K562 (cell line): ENCODE measurements at regions not wholly inside any gene's neighbourhood (a gene's known extent, or its start where the extent isn't known, plus 50 kb on each side); places are given as distances from the start of the nearest gene placed in this dataset.

ENCODE experiments used
- ATAC-seq: fragments of 200-7000 bp; cut with Tn5 transposase; 3 replicates; pipeline ENCODE4 v1.9.1; 2020; ENCODE audit warnings: moderate library complexity
- BruUV-seq: library from RNA; stranded (reverse); fragments of 400-500 nt; replicated peaks from 2 replicates; lab custom pipeline; 2021; lab: Mats Ljungman, UMichigan
- CTCF ChIA-PET: fragments of 300-600 bp; formaldehyde crosslinking; extraction: SDS; loops from one replicate; lab custom pipeline; 2021; ENCODE audit warnings: low intra/inter-chr PET ratio; lab: Yijun Ruan, JAX
- POLR2A ChIA-PET: fragments of 300-600, 350-650 bp; sonication (Branson Sonifier 250); formaldehyde crosslinking; extraction: SDS; loops from one replicate; lab custom pipeline; 2021; ENCODE audit warnings: antibody characterized with exemption, inconsistent platforms; lab: Yijun Ruan, JAX
- DNase-seq, 4 experiments: peaks; one replicate each; pipeline versions ENCODE4 v3.0.0 to v3.0.0-alpha.2; 2011 to 2018; ENCODE audit warnings: low spot score in 3 of 4, mixed read lengths in 3 of 4; ENCODE audit errors: extremely low read depth in 1 of 4
- FAIRE-seq: peaks from 2 replicates; lab custom pipeline; 2011; peaks lifted over from hg19 to GRCh38; lab: Jason Lieb, UNC
- H2AFZ ChIP-seq: 2 replicates; pipeline ENCODE4 v1.6.0; 2011; ENCODE audit warnings: low read depth, low read length, control low read depth, inconsistent platforms
- H3K27ac ChIP-seq: fragments of 200-600 bp; 3 replicates; pipeline ENCODE4 v1.8.0; 2011; ENCODE audit warnings: low read depth, mild to moderate bottlenecking, control low read depth, inconsistent platforms, low read length, moderate library complexity, mixed read lengths; ENCODE audit errors: extremely low read depth
- H3K27me3 ChIP-seq, 2 experiments: fragments of 300-600 bp in 1 of 2; 2 replicates in 1 of 2; 3 replicates in 1 of 2; pipeline versions ENCODE4 v1.6.0 to v1.8.0; 2011; ENCODE audit warnings: inconsistent platforms in 2 of 2, low read length in 2 of 2, mild to moderate bottlenecking in 1 of 2, mixed read lengths in 1 of 2, moderate library complexity in 1 of 2; ENCODE audit not compliant: control insufficient read depth in 2 of 2, insufficient read depth in 2 of 2
- H3K36me3 ChIP-seq: fragments of 300-600 bp; 3 replicates; pipeline ENCODE4 v1.8.0; 2011; ENCODE audit warnings: mild to moderate bottlenecking, low read length, inconsistent platforms; ENCODE audit not compliant: control insufficient read depth, insufficient read depth
- H3K4me1 ChIP-seq, 2 experiments: fragments of 200-600 bp in 1 of 2; replicated peaks in 1 of 2; 2 replicates in 1 of 2; 3 replicates in 1 of 2; pipeline versions ENCODE4 v1.5.1 to v1.8.0; 2011; ENCODE audit warnings: inconsistent platforms in 2 of 2, low read length in 2 of 2, mild to moderate bottlenecking in 1 of 2, mixed read lengths in 1 of 2, moderate library complexity in 1 of 2; ENCODE audit not compliant: control insufficient read depth in 2 of 2, insufficient read depth in 2 of 2
- H3K4me2 ChIP-seq: 2 replicates; pipeline ENCODE4 v1.6.1; 2011; ENCODE audit warnings: low read length, control low read depth, inconsistent platforms, mixed read lengths; ENCODE audit not compliant: insufficient read depth
- H3K4me3 ChIP-seq: fragments of 200-600 bp; sonication (generic), shearing (Covaris generic); 2 replicates; pipeline ENCODE4 v1.5.1; 2016; ENCODE audit warnings: control low read depth, inconsistent platforms
- H3K79me2 ChIP-seq: fragments of 200-600 bp; 3 replicates; pipeline ENCODE4 v1.8.0; 2011; ENCODE audit warnings: low read length, inconsistent platforms; ENCODE audit not compliant: control insufficient read depth, insufficient read depth
- H3K9ac ChIP-seq, 2 experiments: 2 replicates each; pipeline versions ENCODE4 v1.6.0 to v1.6.1; 2011; ENCODE audit warnings: low read depth in 2 of 2, low read length in 2 of 2, control low read depth in 1 of 2, inconsistent platforms in 1 of 2, mild to moderate bottlenecking in 1 of 2, mixed read lengths in 1 of 2; ENCODE audit not compliant: insufficient read depth in 1 of 2
- H3K9me1 ChIP-seq: one replicate; pipeline ENCODE4 v1.6.0; 2011; ENCODE audit warnings: inconsistent platforms, mild to moderate bottlenecking, low read length, moderate library complexity; ENCODE audit not compliant: control insufficient read depth, insufficient read depth
- H3K9me3 ChIP-seq: replicated peaks from 2 replicates; pipeline ENCODE4 v1.5.1; 2011; ENCODE audit warnings: low read depth, low read length, inconsistent platforms; ENCODE audit not compliant: control insufficient read depth, insufficient read depth
- H4K20me1 ChIP-seq: replicated peaks from 2 replicates; pipeline ENCODE4 v1.6.1; 2011; ENCODE audit warnings: low read length, inconsistent platforms, mixed read lengths; ENCODE audit not compliant: control insufficient read depth, insufficient read depth
- ATF4 ChIP-seq: fragments of 450-650 bp; formaldehyde crosslinking; IDR thresholded peaks from 2 replicates; pipeline ENCODE4 v1.4.0; 2022; ENCODE audit warnings: mild to moderate bottlenecking, moderate library complexity
- DDX20 ChIP-seq: fragments of 450-650 bp; IDR thresholded peaks from 2 replicates; pipeline ENCODE4 v1.6.1; 2016; ENCODE audit warnings: missing genetic modification characterization, low read depth, mild to moderate bottlenecking, missing compliant biosample characterization, moderate library complexity
- EP400 ChIP-seq: fragments of 450-650 bp; IDR thresholded peaks from 2 replicates; pipeline ENCODE4 v1.6.1; 2017; ENCODE audit warnings: antibody characterized with exemption, mild to moderate bottlenecking, moderate library complexity
- MCM2 ChIP-seq: fragments of 450-650 bp; IDR thresholded peaks from 2 replicates; pipeline ENCODE4 v1.6.1; 2017; ENCODE audit warnings: low read depth, mild to moderate bottlenecking
- SIN3B ChIP-seq: fragments of 450-650 bp; IDR thresholded peaks from 2 replicates; pipeline ENCODE4 v1.6.1; 2017; ENCODE audit warnings: low read depth, mild to moderate bottlenecking, moderate library complexity
- SNRNP70 ChIP-seq: fragments of 200-400 bp; formaldehyde crosslinking; optimal IDR thresholded peaks from 2 replicates; pipeline ENCODE3; 2017; ENCODE audit warnings: low read depth, low read length
- WGBS: fragments of 100-300 bp; shearing (Covaris generic); methylation state at CpG from one replicate; pipeline ENCODE4 v1.1.6; 2016; ENCODE audit warnings: low coverage, mixed read lengths; ENCODE audit not compliant: insufficient coverage; ENCODE audit errors: missing lambda C conversion rate; 5-methylcytosine and 5-hydroxymethylcytosine counted together
- in situ Hi-C: fragments of 300-500 bp; cut with MboI; formaldehyde crosslinking; loops from 4 replicates; pipeline ENCODE4 v1.15.0; 2018; ENCODE audit warnings: inconsistent platforms, mixed read lengths
- intact Hi-C: fragments of 100-400 bp; cut with micrococcal nuclease; formaldehyde crosslinking; loops from 2 replicates; pipeline ENCODE4 v1.14.2; 2022
- TF ChIP-seq, protein P1 (sequence below): sonication (generic); formaldehyde crosslinking; IDR thresholded peaks from 2 replicates; pipeline ENCODE4 v1.8.1; 2023; ENCODE audit warnings: mild to moderate bottlenecking, missing genetic modification reagents
- TF ChIP-seq, protein P2 (sequence below): fragments of 250-450 bp; sonication (Bioruptor Pico); IDR thresholded peaks from 2 replicates; pipeline ENCODE4 v1.8.0; 2022; ENCODE audit warnings: inconsistent platforms, mild to moderate bottlenecking, moderate library complexity, borderline replicate concordance

- no peak for TF ChIP-seq SIN3B
These were observed 809.1 kb downstream of the BRD1 start (continued) for GRCh38 chr22:49018601-49019000.

DNA sequence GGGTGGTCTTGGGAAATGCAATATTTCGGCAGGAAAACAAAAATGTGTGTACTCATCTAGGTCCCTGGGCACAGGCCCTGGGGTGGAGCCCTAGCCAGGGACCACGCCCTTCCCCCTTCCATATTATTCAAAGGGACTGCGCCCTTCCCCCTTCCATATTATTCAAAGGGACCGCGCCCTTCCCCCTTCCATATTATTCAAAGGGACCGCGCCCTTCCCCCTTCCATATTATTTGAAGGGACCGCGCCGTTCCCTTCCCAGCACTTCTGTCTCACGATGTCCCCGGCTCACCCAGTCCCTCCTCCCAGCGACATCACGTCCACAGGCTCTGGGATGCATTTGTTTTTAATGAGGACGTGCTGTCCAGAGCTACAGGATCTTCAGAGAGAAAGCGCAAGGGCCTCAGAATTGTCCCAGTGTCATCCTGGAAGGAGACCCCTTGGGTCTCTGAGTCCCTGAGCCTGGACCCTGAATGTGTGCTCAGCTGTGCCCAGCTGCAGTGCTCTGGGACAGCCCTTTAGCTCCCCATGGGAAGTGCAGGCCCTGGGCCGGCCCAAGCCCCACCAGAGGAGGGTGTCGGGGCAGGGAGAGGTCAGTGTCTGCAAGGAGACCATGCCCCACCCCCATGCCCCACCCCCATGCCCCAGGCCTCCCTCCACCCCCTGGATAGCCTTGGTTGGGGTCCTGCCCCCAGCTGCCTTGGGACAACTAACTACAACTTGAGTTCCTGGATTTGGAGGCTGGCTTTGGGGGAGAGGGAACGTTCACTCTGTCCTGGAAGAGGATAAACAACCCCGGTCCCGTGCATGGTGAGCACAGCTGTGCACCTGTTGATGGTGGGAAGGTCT is 810.0 kb downstream of the BRD1 start:
- Histone ChIP-seq H3K4me3 (no peak overlapping the region), H2AFZ (no peak overlapping the region), H3K9ac (no peak overlapping the region), H3K79me2 (no peaks in the 10 kb centered on the region), H3K27me3 (peaks cover 0 to 34% of the 10 kb centered on the region in 2 experiments; a peak in 1 of 5 replicates)
- intact Hi-C loops = no loop called here
- POLR2A ChIA-PET = interaction anchor here (0.6 to 1.2 kb wide), 3 partner anchors 12 to 61 kb away, joined by 3 to 5 read pairs (median 4); no protein-coding TSS in a partner anchor
- no TSS peak for BruUV-seq
- TF ChIP-seq EP400 (no peak), DDX20 (no peak), MCM2 (no peak), SNRNP70 (no peak), ATF4 (CRISPR knock-in tag) (no peak)
- TF ChIP-seq, protein P1, sequence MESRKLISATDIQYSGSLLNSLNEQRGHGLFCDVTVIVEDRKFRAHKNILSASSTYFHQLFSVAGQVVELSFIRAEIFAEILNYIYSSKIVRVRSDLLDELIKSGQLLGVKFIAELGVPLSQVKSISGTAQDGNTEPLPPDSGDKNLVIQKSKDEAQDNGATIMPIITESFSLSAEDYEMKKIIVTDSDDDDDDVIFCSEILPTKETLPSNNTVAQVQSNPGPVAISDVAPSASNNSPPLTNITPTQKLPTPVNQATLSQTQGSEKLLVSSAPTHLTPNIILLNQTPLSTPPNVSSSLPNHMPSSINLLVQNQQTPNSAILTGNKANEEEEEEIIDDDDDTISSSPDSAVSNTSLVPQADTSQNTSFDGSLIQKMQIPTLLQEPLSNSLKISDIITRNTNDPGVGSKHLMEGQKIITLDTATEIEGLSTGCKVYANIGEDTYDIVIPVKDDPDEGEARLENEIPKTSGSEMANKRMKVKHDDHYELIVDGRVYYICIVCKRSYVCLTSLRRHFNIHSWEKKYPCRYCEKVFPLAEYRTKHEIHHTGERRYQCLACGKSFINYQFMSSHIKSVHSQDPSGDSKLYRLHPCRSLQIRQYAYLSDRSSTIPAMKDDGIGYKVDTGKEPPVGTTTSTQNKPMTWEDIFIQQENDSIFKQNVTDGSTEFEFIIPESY (CRISPR knock-in tag) = no peak
- TF ChIP-seq, protein P2, sequence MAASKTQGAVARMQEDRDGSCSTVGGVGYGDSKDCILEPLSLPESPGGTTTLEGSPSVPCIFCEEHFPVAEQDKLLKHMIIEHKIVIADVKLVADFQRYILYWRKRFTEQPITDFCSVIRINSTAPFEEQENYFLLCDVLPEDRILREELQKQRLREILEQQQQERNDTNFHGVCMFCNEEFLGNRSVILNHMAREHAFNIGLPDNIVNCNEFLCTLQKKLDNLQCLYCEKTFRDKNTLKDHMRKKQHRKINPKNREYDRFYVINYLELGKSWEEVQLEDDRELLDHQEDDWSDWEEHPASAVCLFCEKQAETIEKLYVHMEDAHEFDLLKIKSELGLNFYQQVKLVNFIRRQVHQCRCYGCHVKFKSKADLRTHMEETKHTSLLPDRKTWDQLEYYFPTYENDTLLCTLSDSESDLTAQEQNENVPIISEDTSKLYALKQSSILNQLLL (CRISPR knock-in tag) = no peak
- TF ChIP-seq, all 486 proteins: peak for 0
- no peaks in the 10 kb centered on the region for H3K9me3 ChIP-seq
- ATAC-seq (no peak), DNase-seq (no peak), FAIRE-seq (no peak)
- no peaks in the 10 kb centered on the region for H3K36me3 ChIP-seq
- CTCF ChIA-PET = no interaction called here
- in situ Hi-C loops = no loop called here
- H3K27ac ChIP-seq = no peak overlapping the region
- no peaks in the 10 kb centered on the region for H3K9me1 ChIP-seq
- H3K4me2 ChIP-seq = no peak overlapping the region
- 4% methylated on average over 8 of the region's 21 CpGs for WGBS
- no peaks in the 10 kb centered on the region; the same call in 1 of the 2 replicates for H4K20me1 ChIP-seq
- H3K4me1 ChIP-seq = no peaks in the 10 kb centered on the region
